ENCODE measurements at regions not wholly inside any gene's neighbourhood (a gene's known extent, or its start where the extent isn't known, plus 50 kb on each side); places are given as distances from the start of the nearest gene placed in this dataset.

GRCh38 chr6:37105148-37106050, 64.6 kb upstream of the PIM1 start:
- Histone ChIP-seq H3K27me3 (ENCODE audit: insufficient read depth, low read length) (no peaks in the 10 kb centered on the region), H3K4me1 (ENCODE audit: insufficient read depth, low read length, severe bottlenecking) (peaks cover 96% of the 10 kb centered on the region), H2AFZ (ENCODE audit: low read length) (no peak overlapping the region), H3F3A (ENCODE audit: insufficient read depth, low read length) (no peaks in the 10 kb centered on the region; the same call in 1 of the 2 replicates), H3K79me2 (ENCODE audit: insufficient read depth, low read length) (no peaks in the 10 kb centered on the region), H3K9ac (ENCODE audit: low read length) (peak overlapping the region; percentile 96), H3K36me3 (ENCODE audit: insufficient read depth, low read length) (no peaks in the 10 kb centered on the region), H3K27ac (ENCODE audit: low read depth, low read length, poor library complexity, severe bottlenecking) (peak overlapping the region; percentile 99), H3K4me2 (ENCODE audit: low read length) (peak overlapping the region; percentile 86; the same call in 1 of the 2 replicates), H4K20me1 (ENCODE audit: insufficient read depth, low read length) (no peaks in the 10 kb centered on the region), H3K9me2 (ENCODE audit: low read depth, low read length) (no peaks in the 10 kb centered on the region), H3K9me3 (ENCODE audit: low read length) (no peaks in the 10 kb centered on the region), H3K4me3 (ENCODE audit: low read depth, low read length, poor library complexity, severe bottlenecking) (no peak overlapping the region)
- TF ChIP-seq EZH2 (IDR thresholded peaks at IDR 0.05; ENCODE audit: borderline replicate concordance, low read length), result no peak

GRCh38 chr6:37106051-37106363, 63.9 kb upstream of the PIM1 start:
- Histone ChIP-seq H3F3A (ENCODE audit: insufficient read depth, low read length) (no peaks in the 10 kb centered on the region; the same call in 1 of the 2 replicates), H3K9me3 (ENCODE audit: low read length) (no peaks in the 10 kb centered on the region), H2AFZ (ENCODE audit: low read length) (no peak overlapping the region), H3K9ac (ENCODE audit: low read length) (peak overlapping the region; percentile 96; the same call in 1 of the 2 replicates), H3K36me3 (ENCODE audit: insufficient read depth, low read length) (no peaks in the 10 kb centered on the region), H3K4me1 (ENCODE audit: insufficient read depth, low read length, severe bottlenecking) (peaks cover 96% of the 10 kb centered on the region), H3K27ac (ENCODE audit: low read depth, low read length, poor library complexity, severe bottlenecking) (peak overlapping the region; percentile 99), H4K20me1 (ENCODE audit: insufficient read depth, low read length) (no peaks in the 10 kb centered on the region), H3K9me2 (ENCODE audit: low read depth, low read length) (no peaks in the 10 kb centered on the region), H3K4me2 (ENCODE audit: low read length) (peak overlapping the region; percentile 13; the same call in 1 of the 2 replicates), H3K4me3 (ENCODE audit: low read depth, low read length, poor library complexity, severe bottlenecking) (no peak overlapping the region), H3K27me3 (ENCODE audit: insufficient read depth, low read length) (no peaks in the 10 kb centered on the region), H3K79me2 (ENCODE audit: insufficient read depth, low read length) (no peaks in the 10 kb centered on the region)
- no peak for TF ChIP-seq EZH2 (IDR thresholded peaks at IDR 0.05; ENCODE audit: borderline replicate concordance, low read length)
- no peak for TF ChIP-seq CTCF (IDR thresholded peaks at IDR 0.05; ENCODE audit: low read length)

GRCh38 chr6:37106554-37106953, 63.4 kb upstream of the PIM1 start:
- Histone ChIP-seq H4K20me1 (ENCODE audit: insufficient read depth, low read length) (no peaks in the 10 kb centered on the region), H3F3A (ENCODE audit: insufficient read depth, low read length) (no peaks in the 10 kb centered on the region; the same call in 1 of the 2 replicates), H3K27ac (ENCODE audit: low read depth, low read length, poor library complexity, severe bottlenecking) (peak overlapping the region; percentile 99), H2AFZ (ENCODE audit: low read length) (no peak overlapping the region), H3K36me3 (ENCODE audit: insufficient read depth, low read length) (no peaks in the 10 kb centered on the region), H3K9ac (ENCODE audit: low read length) (no peak overlapping the region), H3K9me2 (ENCODE audit: low read depth, low read length) (no peaks in the 10 kb centered on the region), H3K27me3 (ENCODE audit: insufficient read depth, low read length) (no peaks in the 10 kb centered on the region), H3K4me2 (ENCODE audit: low read length) (no peak overlapping the region), H3K79me2 (ENCODE audit: insufficient read depth, low read length) (no peaks in the 10 kb centered on the region), H3K4me1 (ENCODE audit: insufficient read depth, low read length, severe bottlenecking) (peaks cover 93% of the 10 kb centered on the region), H3K9me3 (ENCODE audit: low read length) (no peaks in the 10 kb centered on the region), H3K4me3 (ENCODE audit: low read depth, low read length, poor library complexity, severe bottlenecking) (no peak overlapping the region)
- no peak for TF ChIP-seq EZH2 (IDR thresholded peaks at IDR 0.05; ENCODE audit: borderline replicate concordance, low read length)
- TF ChIP-seq CTCF (IDR thresholded peaks at IDR 0.05; ENCODE audit: low read length), result no peak
